Body of pancreas (tissue), 4 donors: ENCODE measurements at regions not wholly inside any gene's neighbourhood (a gene's known extent, or its start where the extent isn't known, plus 50 kb on each side); places are given as distances from the start of the nearest gene placed in this dataset.

Experiments
- ATAC-seq: fragments of 150-250 bp; one replicate; pipeline ENCODE4 v1.9.1; 2016
- DNase-seq, 4 donors: peaks; one replicate each; pipeline ENCODE4 v3.0.0-alpha.2; 2019
- H3K27ac ChIP-seq, 4 donors: fragments of 200-600 bp; sonication (generic); 1 replicate in 3 of 4; 2 replicates in 1 of 4; pipeline versions ENCODE4 v1.5.1 to v1.6.1; 2016 to 2019; ENCODE audit warnings: mild to moderate bottlenecking in 1 of 4, mixed read lengths in 1 of 4, moderate library complexity in 1 of 4
- H3K27me3 ChIP-seq, 2 donors: fragments of 200-600 bp; sonication (generic); one replicate each; pipeline ENCODE4 v1.6.0; 2016; ENCODE audit warnings: mild to moderate bottlenecking in 1 of 2
- H3K36me3 ChIP-seq, 2 donors: fragments of 200-600 bp; sonication (generic); replicated peaks in 1 of 2; 2 replicates each; pipeline ENCODE4 v1.5.1; 2016; ENCODE audit warnings: low read depth in 2 of 2; ENCODE audit not compliant: insufficient read depth in 1 of 2
- H3K4me1 ChIP-seq: fragments of 200-600 bp; sonication (generic); one replicate; pipeline ENCODE4 v1.6.0; 2016
- H3K4me3 ChIP-seq, 2 donors: fragments of 200-600 bp; sonication (generic); 1 replicate in 1 of 2; 2 replicates in 1 of 2; pipeline ENCODE4 v1.5.1; 2016 to 2019
- H3K9me3 ChIP-seq, 3 donors: fragments of 200-600 bp; sonication (generic); 1 replicate in 2 of 3; 2 replicates in 1 of 3; pipeline ENCODE4 v1.5.1; 2016
- CTCF ChIP-seq, 7 experiments: fragments of 450-650 bp in 4 of 7; fragments of 200-600 bp in 3 of 7; sonication (generic) in 3 of 7; IDR thresholded peaks; one replicate each; pipeline ENCODE4 v1.5.1; 2016 to 2019; ENCODE audit warnings: antibody characterized with exemption in 7 of 7
- POLR2A ChIP-seq, 3 donors: fragments of 450-650 bp; IDR thresholded peaks; one replicate each; pipeline ENCODE4 v1.6.1; 2016; ENCODE audit warnings: antibody characterized with exemption in 3 of 3, mild to moderate bottlenecking in 2 of 3
- WGBS, 2 donors: methylation state at CpG; one replicate each; pipeline ENCODE4 v1.1.5; 2017; 5-methylcytosine and 5-hydroxymethylcytosine counted together
- intact Hi-C: fragments of 100-400 bp; cut with DNase I; formaldehyde crosslinking; loops from one replicate; pipeline ENCODE4 v1.15.1; 2023

- intact Hi-C loops, result no loop called here
- 44 to 45% methylated on average over 6 of the region's 6 CpGs for WGBS, 2 donors
Observed at GRCh38 chr3:147680837-147681483, 271.8 kb downstream of the ZIC1 start.

DNA sequence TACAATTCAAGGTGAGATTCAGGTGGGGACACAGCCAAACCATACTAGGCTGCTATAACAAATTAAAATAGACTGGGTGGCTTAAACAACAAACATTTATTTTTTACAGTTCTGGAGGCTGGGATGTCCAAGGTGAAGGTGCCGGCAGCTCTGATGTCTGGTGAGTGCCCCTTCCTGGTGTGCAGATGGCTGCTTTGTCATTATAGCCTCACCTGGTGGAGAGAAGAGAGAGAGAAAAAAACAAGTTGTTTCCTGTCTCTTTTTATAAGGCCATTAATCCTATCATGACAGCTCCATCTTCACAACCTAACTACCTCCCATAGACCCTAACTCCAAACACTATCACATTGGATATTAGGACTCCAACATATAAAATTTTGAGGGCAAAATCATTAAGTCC is 279.7 kb downstream of the ZIC1 start:
- Histone ChIP-seq H3K4me3 (no peak overlapping the region), H3K27me3 (no peaks in the 10 kb centered on the region), H3K36me3 (no peaks in the 10 kb centered on the region), H3K9me3 (no peaks in the 10 kb centered on the region), H3K4me1 (no peaks in the 10 kb centered on the region), H3K27ac (no peak overlapping the region)
- intact Hi-C loops, result no loop called here
- no peak for TF ChIP-seq POLR2A (IDR thresholded peaks at IDR 0.05)
- no peak for TF ChIP-seq CTCF (IDR thresholded peaks at IDR 0.05)
- 80 to 89% methylated on average over 1 of the region's 1 CpG for WGBS, 2 donors
- no peak for DNase-seq
- ATAC-seq, result no peak

More at GRCh38 chr3:147680837-147681483, 271.8 kb downstream of the ZIC1 start:
- Histone ChIP-seq H3K4me3 (no peak overlapping the region), H3K36me3 (no peaks in the 10 kb centered on the region), H3K4me1 (no peaks in the 10 kb centered on the region), H3K27me3 (no peaks in the 10 kb centered on the region), H3K9me3 (no peaks in the 10 kb centered on the region), H3K27ac (no peak overlapping the region)
- ATAC-seq, result no peak
- TF ChIP-seq CTCF (IDR thresholded peaks at IDR 0.05), result no peak
- no peak for TF ChIP-seq POLR2A (IDR thresholded peaks at IDR 0.05)
- DNase-seq, result no peak

- DNase-seq, result no peak
- Histone ChIP-seq H3K27ac (no peak overlapping the region), H3K36me3 (no peaks in the 10 kb centered on the region), H3K27me3 (no peaks in the 10 kb centered on the region), H3K4me1 (no peaks in the 10 kb centered on the region), H3K9me3 (no peaks in the 10 kb centered on the region), H3K4me3 (no peak overlapping the region)
- no peak for ATAC-seq
- WGBS, 2 donors, result 19 to 31% methylated on average over 2 of the region's 2 CpGs
- intact Hi-C loops, result no loop called here
- no peak for TF ChIP-seq POLR2A (IDR thresholded peaks at IDR 0.05)
- TF ChIP-seq CTCF (IDR thresholded peaks at IDR 0.05), result no peak
Observed at GRCh38 chr3:147699175-147699838, 290.1 kb downstream of the ZIC1 start.

GRCh38 chr3:147701195-147701594 is 292.0 kb downstream of the ZIC1 start:
- ATAC-seq (no peak), DNase-seq (no peak)
- TF ChIP-seq CTCF (IDR thresholded peaks at IDR 0.05) (no peak), POLR2A (IDR thresholded peaks at IDR 0.05) (no peak)
- intact Hi-C loops, result no loop called here
- no peaks in the 10 kb centered on the region for H3K4me1 ChIP-seq
- no peak overlapping the region for H3K27ac ChIP-seq
- no peaks in the 10 kb centered on the region for H3K9me3 ChIP-seq
- no peak overlapping the region for H3K4me3 ChIP-seq
- H3K36me3 ChIP-seq, result no peaks in the 10 kb centered on the region
- H3K27me3 ChIP-seq, result no peaks in the 10 kb centered on the region
- 80 to 91% methylated on average over 2 of the region's 2 CpGs for WGBS, 2 donors

DNA sequence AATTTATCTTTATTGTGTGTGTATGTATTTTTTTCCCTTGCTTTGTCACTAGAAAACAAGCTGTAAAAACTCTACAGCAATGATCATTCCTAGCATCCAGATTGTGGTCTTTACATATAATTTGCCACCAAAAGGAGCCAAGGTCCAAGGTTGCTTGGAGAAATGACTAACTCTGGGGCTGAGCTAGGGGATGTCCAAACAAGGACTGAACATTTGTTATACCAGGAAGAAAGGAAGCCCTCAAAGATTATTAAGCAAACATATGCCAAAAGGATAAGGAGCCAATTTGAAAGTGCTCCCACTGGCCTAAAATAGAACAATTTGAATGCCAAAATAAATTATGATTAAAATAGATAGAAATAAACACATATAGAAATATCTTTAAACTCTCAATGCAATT is 293.3 kb downstream of the ZIC1 start:
- H3K27ac ChIP-seq, result no peak overlapping the region
- no peaks in the 10 kb centered on the region for H3K9me3 ChIP-seq
- TF ChIP-seq CTCF (IDR thresholded peaks at IDR 0.05), result no peak
- no peak for TF ChIP-seq POLR2A (IDR thresholded peaks at IDR 0.05)
- ATAC-seq (no peak), DNase-seq (no peak)
- H3K27me3 ChIP-seq, result no peaks in the 10 kb centered on the region
- no peak overlapping the region for H3K4me3 ChIP-seq
- H3K36me3 ChIP-seq, result no peaks in the 10 kb centered on the region
- intact Hi-C loops, result no loop called here
- H3K4me1 ChIP-seq, result no peaks in the 10 kb centered on the region
